ENCODE measurements at regions not wholly inside any gene's neighbourhood (a gene's known extent, or its start where the extent isn't known, plus 50 kb on each side); places are given as distances from the start of the nearest gene placed in this dataset.

- TF ChIP-seq CTCF (conservative IDR thresholded peaks at IDR 0.05; ENCODE audit: low read depth in 2 of 2), result no peak
- TF ChIP-seq, protein P1, sequence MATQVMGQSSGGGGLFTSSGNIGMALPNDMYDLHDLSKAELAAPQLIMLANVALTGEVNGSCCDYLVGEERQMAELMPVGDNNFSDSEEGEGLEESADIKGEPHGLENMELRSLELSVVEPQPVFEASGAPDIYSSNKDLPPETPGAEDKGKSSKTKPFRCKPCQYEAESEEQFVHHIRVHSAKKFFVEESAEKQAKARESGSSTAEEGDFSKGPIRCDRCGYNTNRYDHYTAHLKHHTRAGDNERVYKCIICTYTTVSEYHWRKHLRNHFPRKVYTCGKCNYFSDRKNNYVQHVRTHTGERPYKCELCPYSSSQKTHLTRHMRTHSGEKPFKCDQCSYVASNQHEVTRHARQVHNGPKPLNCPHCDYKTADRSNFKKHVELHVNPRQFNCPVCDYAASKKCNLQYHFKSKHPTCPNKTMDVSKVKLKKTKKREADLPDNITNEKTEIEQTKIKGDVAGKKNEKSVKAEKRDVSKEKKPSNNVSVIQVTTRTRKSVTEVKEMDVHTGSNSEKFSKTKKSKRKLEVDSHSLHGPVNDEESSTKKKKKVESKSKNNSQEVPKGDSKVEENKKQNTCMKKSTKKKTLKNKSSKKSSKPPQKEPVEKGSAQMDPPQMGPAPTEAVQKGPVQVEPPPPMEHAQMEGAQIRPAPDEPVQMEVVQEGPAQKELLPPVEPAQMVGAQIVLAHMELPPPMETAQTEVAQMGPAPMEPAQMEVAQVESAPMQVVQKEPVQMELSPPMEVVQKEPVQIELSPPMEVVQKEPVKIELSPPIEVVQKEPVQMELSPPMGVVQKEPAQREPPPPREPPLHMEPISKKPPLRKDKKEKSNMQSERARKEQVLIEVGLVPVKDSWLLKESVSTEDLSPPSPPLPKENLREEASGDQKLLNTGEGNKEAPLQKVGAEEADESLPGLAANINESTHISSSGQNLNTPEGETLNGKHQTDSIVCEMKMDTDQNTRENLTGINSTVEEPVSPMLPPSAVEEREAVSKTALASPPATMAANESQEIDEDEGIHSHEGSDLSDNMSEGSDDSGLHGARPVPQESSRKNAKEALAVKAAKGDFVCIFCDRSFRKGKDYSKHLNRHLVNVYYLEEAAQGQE (IDR thresholded peaks at IDR 0.05; ENCODE audit: unreplicated experiment), result no peak
- no peak for TF ChIP-seq POLR2AphosphoS5 (IDR thresholded peaks at IDR 0.05; ENCODE audit: low read depth)
- no peak for TF ChIP-seq EZH2 (IDR thresholded peaks at IDR 0.05; ENCODE audit: low read depth, unreplicated experiment)
- TF ChIP-seq EZH2phosphoT487 (IDR thresholded peaks at IDR 0.05; ENCODE audit: unreplicated experiment), result no peak
- no peak for TF ChIP-seq ZNF114 (CRISPR knock-in tag; IDR thresholded peaks at IDR 0.05)
- no peak for TF ChIP-seq NANOG (IDR thresholded peaks at IDR 0.05; ENCODE audit: borderline replicate concordance)
- TF ChIP-seq JUNB (IDR thresholded peaks at IDR 0.05; ENCODE audit: unreplicated experiment), result no peak
- no peak for TF ChIP-seq CREB1 (CRISPR knock-in tag; IDR thresholded peaks at IDR 0.05; ENCODE audit: low read depth)
- TF ChIP-seq STAT1 (IDR thresholded peaks at IDR 0.05; ENCODE audit: unreplicated experiment), result no peak
- TF ChIP-seq ZNF462 (CRISPR knock-in tag; IDR thresholded peaks at IDR 0.05), result no peak
- no peak for TF ChIP-seq ETS1 (IDR thresholded peaks at IDR 0.05)
- TF ChIP-seq ZNF331 (CRISPR knock-in tag; IDR thresholded peaks at IDR 0.05; ENCODE audit: low read depth), result no peak
Observed at GRCh38 chr17:34781071-34781470, 180.2 kb downstream of the CCT6B start.
